ENCODE measurements at regions not wholly inside any gene's neighbourhood (a gene's known extent, or its start where the extent isn't known, plus 50 kb on each side); places are given as distances from the start of the nearest gene placed in this dataset.

DNA sequence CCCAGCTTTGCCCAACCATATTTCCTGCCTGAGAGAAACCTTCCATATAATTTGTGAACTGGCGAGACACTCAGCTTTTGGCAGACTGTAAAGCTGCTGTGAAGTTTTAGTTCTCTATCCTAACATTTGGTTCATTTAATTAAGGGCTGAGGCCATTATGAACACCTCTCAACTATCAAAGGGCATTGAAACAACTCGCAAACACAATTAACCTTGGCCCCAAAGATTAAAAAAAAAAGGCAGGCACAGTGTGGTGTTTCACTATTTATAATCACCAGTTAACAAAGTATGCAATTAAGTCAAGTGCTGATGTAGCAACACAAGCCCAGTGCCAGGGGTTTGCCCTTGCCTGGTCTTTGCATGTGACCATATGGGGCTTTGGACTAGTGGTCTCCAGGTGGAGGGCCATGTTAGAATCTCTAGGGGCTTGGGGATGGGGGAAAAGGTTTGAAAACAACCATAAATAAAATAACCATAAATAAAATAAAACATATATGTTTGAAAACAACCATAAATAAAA lies 297.6 kb upstream of the SKOR2 start:
- Histone ChIP-seq H3K27ac (ENCODE audit: low read depth, low read length, severe bottlenecking) (no peak overlapping the region), H3K4me3 (ENCODE audit: extremely low read depth, insufficient read depth, low read length, poor library complexity, severe bottlenecking) (no peak overlapping the region), H3K9me3 (ENCODE audit: control insufficient read depth, low read length) (no peaks in the 10 kb centered on the region), H3K4me1 (ENCODE audit: control insufficient read depth, insufficient read depth, low read length, poor library complexity, severe bottlenecking) (no peaks in the 10 kb centered on the region), H3K36me3 (ENCODE audit: control insufficient read depth, insufficient read depth, low read length) (no peaks in the 10 kb centered on the region)
- 90% methylated on average over 2 of the region's 2 CpGs; no CpG with 5 or more reads in 1 of the 2 experiments for WGBS, 2 experiments (ENCODE audit: insufficient coverage in 2 of 2)

DNA sequence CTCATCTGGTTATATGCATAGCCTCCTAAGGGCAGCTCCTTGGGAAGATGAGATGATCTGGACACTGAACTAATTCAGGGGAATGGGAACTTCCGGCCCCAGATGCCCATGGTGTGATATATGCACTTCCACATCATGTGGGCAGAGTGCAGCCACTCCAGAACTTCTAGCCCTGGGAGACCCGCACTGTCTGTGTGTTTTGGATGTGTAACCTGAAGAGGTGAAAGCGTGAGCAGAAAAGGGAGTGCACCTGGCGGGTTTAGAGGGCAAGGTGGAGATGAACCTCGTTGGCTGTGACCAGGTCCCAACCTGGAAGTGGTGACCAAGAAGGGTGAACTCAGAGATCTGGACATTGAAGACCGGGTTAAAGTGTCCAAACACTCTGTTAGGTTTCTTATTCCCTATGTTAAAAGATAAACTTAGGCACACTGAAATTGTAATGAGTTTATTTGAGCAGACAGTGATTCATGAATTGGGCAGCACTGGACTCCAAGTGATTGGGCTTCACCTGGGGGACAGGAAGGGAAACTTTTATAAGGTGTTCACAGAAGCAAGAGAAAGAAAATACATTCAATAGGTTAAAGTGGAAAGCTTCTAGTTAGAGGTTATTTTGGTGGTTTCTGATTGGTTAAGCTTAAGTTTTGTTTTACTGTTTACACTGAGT lies 296.2 kb upstream of the SKOR2 start:
- Histone ChIP-seq H3K4me3 (ENCODE audit: extremely low read depth, insufficient read depth, low read length, poor library complexity, severe bottlenecking) (no peak overlapping the region), H3K36me3 (ENCODE audit: control insufficient read depth, insufficient read depth, low read length) (no peaks in the 10 kb centered on the region), H3K27ac (ENCODE audit: low read depth, low read length, severe bottlenecking) (no peak overlapping the region), H3K4me1 (ENCODE audit: control insufficient read depth, insufficient read depth, low read length, poor library complexity, severe bottlenecking) (no peaks in the 10 kb centered on the region), H3K9me3 (ENCODE audit: control insufficient read depth, low read length) (no peaks in the 10 kb centered on the region)
- 66 to 95% methylated on average over 3 to 5 of the region's 6 CpGs for WGBS, 2 experiments (ENCODE audit: insufficient coverage in 2 of 2)

DNA sequence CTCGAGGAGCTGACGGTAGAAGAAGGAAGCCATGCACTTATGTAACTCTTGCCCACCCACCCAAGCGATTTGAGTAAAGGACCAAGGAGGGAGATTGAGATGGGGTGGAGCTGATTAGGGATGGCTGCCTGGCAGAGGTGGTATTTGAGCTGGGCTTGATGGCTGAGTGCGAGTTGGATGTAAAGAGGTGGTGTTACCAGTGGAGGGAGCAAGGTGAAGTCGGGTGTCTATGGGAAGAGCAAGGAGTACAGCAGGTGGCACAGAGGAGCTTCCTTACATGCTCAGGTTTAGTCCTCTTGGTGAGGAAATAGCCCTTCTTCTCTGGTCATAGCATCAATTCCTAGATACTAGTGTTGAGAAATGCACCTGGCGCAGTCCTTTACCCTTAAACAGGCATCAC lies 294.2 kb upstream of the SKOR2 start:
- no peaks in the 10 kb centered on the region for H3K4me1 ChIP-seq (ENCODE audit: control insufficient read depth, insufficient read depth, low read length, poor library complexity, severe bottlenecking)
- no peaks in the 10 kb centered on the region for H3K9me3 ChIP-seq (ENCODE audit: control insufficient read depth, low read length)
- H3K36me3 ChIP-seq (ENCODE audit: control insufficient read depth, insufficient read depth, low read length): no peaks in the 10 kb centered on the region
- no peak overlapping the region for H3K4me3 ChIP-seq (ENCODE audit: extremely low read depth, insufficient read depth, low read length, poor library complexity, severe bottlenecking)
- H3K27ac ChIP-seq (ENCODE audit: low read depth, low read length, severe bottlenecking): no peak overlapping the region
- WGBS, 2 experiments (ENCODE audit: insufficient coverage in 2 of 2): 59 to 71% methylated on average over 3 to 4 of the region's 6 CpGs

DNA sequence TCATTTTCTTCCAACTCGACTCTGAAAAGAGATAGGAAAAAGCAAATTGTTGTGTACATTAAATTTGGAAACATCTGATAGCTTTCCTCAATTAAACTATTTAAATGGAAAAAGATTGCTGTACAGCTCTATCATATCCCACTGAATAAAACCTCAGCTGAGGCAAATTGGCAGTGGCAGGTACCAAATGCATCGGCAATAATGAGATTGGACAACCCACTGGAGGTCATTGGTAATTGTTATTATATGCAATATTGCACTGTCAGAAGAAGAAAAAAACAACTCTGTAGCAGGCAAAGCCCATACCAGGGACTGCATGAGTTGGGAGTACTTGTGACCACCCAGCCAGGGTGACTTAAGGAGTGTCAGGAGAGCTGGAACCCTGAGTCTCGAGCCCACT lies 291.6 kb upstream of the SKOR2 start:
- Histone ChIP-seq H3K36me3 (ENCODE audit: control insufficient read depth, insufficient read depth, low read length) (no peaks in the 10 kb centered on the region), H3K4me3 (ENCODE audit: extremely low read depth, insufficient read depth, low read length, poor library complexity, severe bottlenecking) (no peak overlapping the region), H3K4me1 (ENCODE audit: control insufficient read depth, insufficient read depth, low read length, poor library complexity, severe bottlenecking) (no peaks in the 10 kb centered on the region), H3K9me3 (ENCODE audit: control insufficient read depth, low read length) (no peaks in the 10 kb centered on the region), H3K27ac (ENCODE audit: low read depth, low read length, severe bottlenecking) (no peak overlapping the region)
- WGBS, 2 experiments (ENCODE audit: insufficient coverage in 2 of 2): 90 to 100% methylated on average over 1 to 2 of the region's 3 CpGs

DNA sequence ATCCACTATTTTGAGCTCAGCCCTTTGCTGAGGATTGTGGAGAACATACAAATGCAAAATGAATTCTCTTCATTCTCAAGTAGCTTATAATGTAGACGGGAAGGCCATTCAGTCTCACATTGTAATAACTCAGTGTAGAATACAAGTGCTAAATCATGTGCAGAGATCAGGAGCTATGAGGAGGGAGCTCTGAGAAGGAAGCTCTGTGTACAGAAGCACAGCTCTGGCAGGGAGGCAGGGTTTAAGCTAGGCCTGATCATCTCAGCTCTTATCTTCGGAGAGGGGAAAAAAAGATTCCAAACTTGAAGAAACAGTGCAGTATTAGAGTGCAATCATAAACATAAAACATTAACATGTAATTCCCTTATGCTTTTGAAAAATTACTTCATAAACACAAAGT lies 291.1 kb upstream of the SKOR2 start:
- no peaks in the 10 kb centered on the region for H3K36me3 ChIP-seq (ENCODE audit: control insufficient read depth, insufficient read depth, low read length)
- H3K4me1 ChIP-seq (ENCODE audit: control insufficient read depth, insufficient read depth, low read length, poor library complexity, severe bottlenecking): no peaks in the 10 kb centered on the region
- no CpG with 5 or more reads among the region's 2 CpGs for WGBS, 2 experiments (ENCODE audit: insufficient coverage in 2 of 2)

DNA sequence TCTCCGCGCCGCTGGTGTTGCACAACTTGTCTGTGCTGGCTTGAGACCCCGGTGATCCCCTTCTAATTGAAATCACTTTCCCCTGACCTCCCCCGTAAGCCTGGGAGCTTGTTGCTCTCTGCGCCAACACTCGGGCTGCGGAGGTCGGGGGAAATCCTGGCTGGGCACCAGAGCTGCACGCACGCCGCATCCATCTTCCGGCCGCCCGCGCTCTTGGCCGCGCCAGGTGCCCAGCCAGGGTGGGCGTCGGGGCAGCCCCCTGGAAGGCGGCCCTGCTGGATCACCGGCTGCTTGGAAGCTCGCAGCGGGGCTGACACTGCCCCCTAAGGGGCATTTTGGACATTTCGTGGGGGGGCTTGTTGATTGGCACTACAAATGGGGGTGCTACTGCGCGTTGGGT lies 280.3 kb upstream of the SKOR2 start:
- no peak overlapping the region for H3K27ac ChIP-seq (ENCODE audit: low read depth, low read length, severe bottlenecking)
- no peaks in the 10 kb centered on the region for H3K9me3 ChIP-seq (ENCODE audit: control insufficient read depth, low read length)
- no peak overlapping the region for H3K4me3 ChIP-seq (ENCODE audit: extremely low read depth, insufficient read depth, low read length, poor library complexity, severe bottlenecking)
- 92% methylated on average over 23 of the region's 27 CpGs for WGBS, 2 experiments (ENCODE audit: insufficient coverage in 2 of 2)
- no peaks in the 10 kb centered on the region for H3K4me1 ChIP-seq (ENCODE audit: control insufficient read depth, insufficient read depth, low read length, poor library complexity, severe bottlenecking)
- H3K36me3 ChIP-seq (ENCODE audit: control insufficient read depth, insufficient read depth, low read length): no peaks in the 10 kb centered on the region

More for the DNA sequence above, 291.1 kb upstream of the SKOR2 start:
- Histone ChIP-seq H3K4me3 (ENCODE audit: extremely low read depth, insufficient read depth, low read length, poor library complexity, severe bottlenecking) (no peak overlapping the region), H3K27ac (ENCODE audit: low read depth, low read length, severe bottlenecking) (no peak overlapping the region), H3K9me3 (ENCODE audit: control insufficient read depth, low read length) (no peaks in the 10 kb centered on the region)

DNA sequence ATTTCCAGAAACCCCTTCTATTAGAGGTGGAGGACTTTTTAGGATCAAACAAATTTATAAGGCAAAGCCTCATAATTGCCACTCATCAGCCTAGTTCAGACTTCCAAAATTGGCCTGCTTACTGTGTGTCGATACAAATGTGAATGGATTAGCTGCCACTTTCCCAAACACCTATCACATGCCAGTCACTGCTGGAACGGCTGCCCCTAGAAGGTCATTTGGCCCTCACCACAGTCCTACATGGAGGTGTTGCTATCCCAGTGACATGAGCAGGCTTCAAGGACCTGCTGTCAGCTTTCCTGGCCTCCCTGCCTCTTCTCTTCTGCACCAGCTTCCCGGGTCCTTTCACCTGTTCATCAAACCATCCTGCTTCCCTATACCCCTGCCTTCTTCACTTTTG lies 279.2 kb upstream of the SKOR2 start:
- Histone ChIP-seq H3K4me1 (ENCODE audit: control insufficient read depth, insufficient read depth, low read length, poor library complexity, severe bottlenecking) (no peaks in the 10 kb centered on the region), H3K36me3 (ENCODE audit: control insufficient read depth, insufficient read depth, low read length) (no peaks in the 10 kb centered on the region), H3K27ac (ENCODE audit: low read depth, low read length, severe bottlenecking) (no peak overlapping the region), H3K9me3 (ENCODE audit: control insufficient read depth, low read length) (no peaks in the 10 kb centered on the region), H3K4me3 (ENCODE audit: extremely low read depth, insufficient read depth, low read length, poor library complexity, severe bottlenecking) (no peak overlapping the region)
- WGBS, 2 experiments (ENCODE audit: insufficient coverage in 2 of 2): 79 to 94% methylated on average over 3 of the region's 3 CpGs

DNA sequence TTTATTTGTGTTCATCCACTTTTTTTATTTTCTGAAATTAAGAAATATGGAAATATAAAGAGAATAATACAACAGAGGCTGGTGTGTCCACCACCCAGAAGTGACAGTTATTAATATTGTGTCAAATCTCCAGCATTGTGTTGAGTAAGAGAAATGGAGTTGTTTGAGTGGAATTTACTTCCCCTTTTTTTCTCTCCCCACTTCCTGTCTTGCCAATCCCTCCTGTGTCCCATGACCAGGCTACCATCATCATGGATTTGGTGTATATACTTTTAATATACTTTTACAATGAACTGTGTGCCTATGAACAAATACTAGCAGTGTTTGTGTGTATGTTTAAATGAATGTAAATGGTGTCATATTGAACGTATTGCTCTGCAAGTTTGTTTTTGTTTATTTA lies 276.9 kb upstream of the SKOR2 start:
- WGBS, 2 experiments (ENCODE audit: insufficient coverage in 2 of 2): no CpG with 5 or more reads among the region's 1 CpG
- Histone ChIP-seq H3K4me1 (ENCODE audit: control insufficient read depth, insufficient read depth, low read length, poor library complexity, severe bottlenecking) (no peaks in the 10 kb centered on the region), H3K4me3 (ENCODE audit: extremely low read depth, insufficient read depth, low read length, poor library complexity, severe bottlenecking) (no peak overlapping the region), H3K36me3 (ENCODE audit: control insufficient read depth, insufficient read depth, low read length) (no peaks in the 10 kb centered on the region), H3K9me3 (ENCODE audit: control insufficient read depth, low read length) (no peaks in the 10 kb centered on the region), H3K27ac (ENCODE audit: low read depth, low read length, severe bottlenecking) (no peak overlapping the region)

DNA sequence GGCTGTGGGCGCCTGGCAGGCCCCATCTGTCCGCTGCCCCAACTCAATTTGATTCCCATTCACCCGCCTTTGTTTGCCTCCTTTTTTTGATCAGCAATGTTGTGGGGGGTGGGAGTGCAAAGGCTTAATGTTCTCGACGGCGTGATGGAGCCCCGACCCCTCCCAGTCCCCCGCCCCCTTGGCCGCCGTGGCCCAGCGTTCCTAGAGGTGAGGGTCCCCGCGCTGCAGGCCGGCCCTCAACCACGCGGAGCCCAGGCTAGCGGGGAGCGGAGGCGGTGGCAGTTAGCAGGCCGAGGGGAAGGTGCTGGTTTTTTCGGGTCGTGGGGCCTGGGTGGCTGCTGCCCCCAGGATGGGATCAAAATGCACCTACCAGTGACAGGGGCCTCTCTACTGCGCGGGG lies 274.7 kb upstream of the SKOR2 start:
- no peaks in the 10 kb centered on the region for H3K4me1 ChIP-seq (ENCODE audit: control insufficient read depth, insufficient read depth, low read length, poor library complexity, severe bottlenecking)

DNA sequence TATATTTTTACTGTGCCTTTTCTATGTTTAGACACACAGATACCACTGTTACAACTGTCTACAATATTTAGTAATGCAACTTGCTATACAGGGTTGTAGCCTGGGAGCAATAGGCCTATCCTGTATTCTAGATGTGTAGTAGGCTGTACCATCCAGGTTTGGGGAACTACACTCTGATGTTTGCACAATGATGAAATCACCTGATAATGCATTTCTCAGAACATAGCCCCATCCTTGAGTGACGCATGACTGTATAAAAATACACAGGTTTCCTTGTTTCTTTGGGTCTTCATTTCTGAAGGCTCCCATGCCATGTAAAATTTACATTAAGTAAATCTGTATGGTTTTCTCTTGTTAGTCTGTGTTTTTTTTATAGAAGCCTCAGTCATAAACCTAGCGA lies 270.9 kb upstream of the SKOR2 start:
- Histone ChIP-seq H3K4me1 (ENCODE audit: control insufficient read depth, insufficient read depth, low read length, poor library complexity, severe bottlenecking) (no peaks in the 10 kb centered on the region), H3K36me3 (ENCODE audit: control insufficient read depth, insufficient read depth, low read length) (no peaks in the 10 kb centered on the region), H3K4me3 (ENCODE audit: extremely low read depth, insufficient read depth, low read length, poor library complexity, severe bottlenecking) (no peak overlapping the region), H3K9me3 (ENCODE audit: control insufficient read depth, low read length) (no peaks in the 10 kb centered on the region), H3K27ac (ENCODE audit: low read depth, low read length, severe bottlenecking) (no peak overlapping the region)
- WGBS, 2 experiments (ENCODE audit: insufficient coverage in 2 of 2): 86% methylated on average over 1 of the region's 2 CpGs; no CpG with 5 or more reads in 1 of the 2 experiments

More for the DNA sequence above, 274.7 kb upstream of the SKOR2 start:
- Histone ChIP-seq H3K4me3 (ENCODE audit: extremely low read depth, insufficient read depth, low read length, poor library complexity, severe bottlenecking) (no peak overlapping the region), H3K9me3 (ENCODE audit: control insufficient read depth, low read length) (no peaks in the 10 kb centered on the region), H3K36me3 (ENCODE audit: control insufficient read depth, insufficient read depth, low read length) (no peaks in the 10 kb centered on the region), H3K27ac (ENCODE audit: low read depth, low read length, severe bottlenecking) (no peak overlapping the region)
- 95 to 98% methylated on average over 18 to 21 of the region's 24 CpGs for WGBS, 2 experiments (ENCODE audit: insufficient coverage in 2 of 2)

DNA sequence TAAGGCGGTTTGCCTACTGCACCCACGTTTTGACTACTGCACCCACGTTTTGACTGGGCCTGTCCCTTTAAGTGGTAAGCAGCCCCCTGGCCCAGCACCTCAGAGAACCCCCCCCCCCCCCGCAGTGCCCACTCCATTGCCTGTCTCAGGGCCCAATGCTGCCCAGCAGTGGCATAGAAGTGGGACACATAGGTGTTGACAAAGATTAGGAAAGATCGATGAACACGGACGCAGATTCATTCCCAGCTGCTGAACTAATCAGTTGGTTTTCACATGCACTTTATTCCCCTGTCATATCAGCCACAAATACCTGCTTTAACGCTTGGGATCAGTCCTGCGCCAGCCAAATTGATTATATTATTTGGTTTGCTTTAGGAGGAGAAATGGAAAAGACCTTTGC lies 268.8 kb upstream of the SKOR2 start:
- Histone ChIP-seq H3K27ac (ENCODE audit: low read depth, low read length, severe bottlenecking) (no peak overlapping the region), H3K4me3 (ENCODE audit: extremely low read depth, insufficient read depth, low read length, poor library complexity, severe bottlenecking) (no peak overlapping the region), H3K36me3 (ENCODE audit: control insufficient read depth, insufficient read depth, low read length) (no peaks in the 10 kb centered on the region), H3K9me3 (ENCODE audit: control insufficient read depth, low read length) (no peaks in the 10 kb centered on the region), H3K4me1 (ENCODE audit: control insufficient read depth, insufficient read depth, low read length, poor library complexity, severe bottlenecking) (no peaks in the 10 kb centered on the region)
- WGBS, 2 experiments (ENCODE audit: insufficient coverage in 2 of 2): 81 to 88% methylated on average over 5 of the region's 9 CpGs
